ENCODE measurements at regions not wholly inside any gene's neighbourhood (a gene's known extent, or its start where the extent isn't known, plus 50 kb on each side); places are given as distances from the start of the nearest gene placed in this dataset.

DNA sequence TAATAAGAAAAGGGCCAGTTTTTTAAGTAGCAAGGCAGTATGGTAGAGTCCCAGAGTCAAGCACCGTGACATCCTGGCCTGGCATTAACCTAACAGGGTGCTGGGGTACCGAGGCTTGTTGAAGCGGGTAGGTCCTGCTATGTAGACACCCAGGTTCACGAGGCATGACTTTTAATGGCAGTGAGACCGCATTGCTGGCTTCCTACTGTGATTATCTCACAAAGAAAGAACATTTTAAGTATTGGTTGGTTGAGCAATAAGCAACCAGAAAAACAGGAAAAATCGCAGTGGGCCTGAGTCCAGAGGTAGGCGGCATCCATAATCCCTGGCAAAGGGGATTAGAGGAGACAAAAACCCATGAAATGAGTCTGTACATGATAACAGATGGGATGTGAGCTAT is 927.9 kb upstream of the ACVR2A start:
- TF ChIP-seq, protein P1, sequence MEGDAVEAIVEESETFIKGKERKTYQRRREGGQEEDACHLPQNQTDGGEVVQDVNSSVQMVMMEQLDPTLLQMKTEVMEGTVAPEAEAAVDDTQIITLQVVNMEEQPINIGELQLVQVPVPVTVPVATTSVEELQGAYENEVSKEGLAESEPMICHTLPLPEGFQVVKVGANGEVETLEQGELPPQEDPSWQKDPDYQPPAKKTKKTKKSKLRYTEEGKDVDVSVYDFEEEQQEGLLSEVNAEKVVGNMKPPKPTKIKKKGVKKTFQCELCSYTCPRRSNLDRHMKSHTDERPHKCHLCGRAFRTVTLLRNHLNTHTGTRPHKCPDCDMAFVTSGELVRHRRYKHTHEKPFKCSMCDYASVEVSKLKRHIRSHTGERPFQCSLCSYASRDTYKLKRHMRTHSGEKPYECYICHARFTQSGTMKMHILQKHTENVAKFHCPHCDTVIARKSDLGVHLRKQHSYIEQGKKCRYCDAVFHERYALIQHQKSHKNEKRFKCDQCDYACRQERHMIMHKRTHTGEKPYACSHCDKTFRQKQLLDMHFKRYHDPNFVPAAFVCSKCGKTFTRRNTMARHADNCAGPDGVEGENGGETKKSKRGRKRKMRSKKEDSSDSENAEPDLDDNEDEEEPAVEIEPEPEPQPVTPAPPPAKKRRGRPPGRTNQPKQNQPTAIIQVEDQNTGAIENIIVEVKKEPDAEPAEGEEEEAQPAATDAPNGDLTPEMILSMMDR (IDR thresholded peaks at IDR 0.05) = no peak
- TF ChIP-seq POLR2A (IDR thresholded peaks at IDR 0.05) = no peak
- no peak for TF ChIP-seq POLR2AphosphoS5 (IDR thresholded peaks at IDR 0.05)
- TF ChIP-seq EP300 (IDR thresholded peaks at IDR 0.05) = no peak

Measured in sigmoid colon (tissue), 4 donors.